GM18951 (cell line): ENCODE measurements at regions not wholly inside any gene's neighbourhood (a gene's known extent, or its start where the extent isn't known, plus 50 kb on each side); places are given as distances from the start of the nearest gene placed in this dataset.

Experiments
- POLR2A ChIP-seq: IDR thresholded peaks from 4 replicates; pipeline ENCODE4 v1.6.1; 2011; ENCODE audit warnings: mild to moderate bottlenecking; ENCODE audit not compliant: insufficient read length, insufficient read depth; ENCODE audit errors: extremely low read depth
- in situ Hi-C: fragments of 300-500 bp; cut with MboI; formaldehyde crosslinking; loops from one replicate; pipeline ENCODE4 v1.12.0; 2022; ENCODE audit warnings: low sequenced_read_pairs, mixed read lengths, inconsistent platforms; ENCODE audit not compliant: unreplicated experiment

- no peak for TF ChIP-seq POLR2A
- in situ Hi-C loops: no loop called here
Measured at GRCh38 chr2:126790987-126791780, 107.5 kb upstream of the TEX51 start.

GRCh38 chr2:126792186-126792585, 106.5 kb upstream of the TEX51 start:
- TF ChIP-seq POLR2A: no peak
- in situ Hi-C loops: no loop called here

GRCh38 chr2:126792993-126793392, 105.7 kb upstream of the TEX51 start:
- TF ChIP-seq POLR2A: no peak

GRCh38 chr2:126793885-126794613, 104.6 kb upstream of the TEX51 start:
- TF ChIP-seq POLR2A: no peak
- in situ Hi-C loops: no loop called here

More at GRCh38 chr2:126792993-126793392, 105.7 kb upstream of the TEX51 start:
- in situ Hi-C loops: no loop called here

- in situ Hi-C loops: no loop called here
- TF ChIP-seq POLR2A: no peak
Measured at GRCh38 chr2:126795656-126796055, 103.0 kb upstream of the TEX51 start.

- in situ Hi-C loops: no loop called here
Measured at GRCh38 chr2:126796931-126797621, 101.6 kb upstream of the TEX51 start.

GRCh38 chr2:126797622-126798275, 100.9 kb upstream of the TEX51 start:
- TF ChIP-seq POLR2A: no peak
- in situ Hi-C loops: no loop called here

More at GRCh38 chr2:126796931-126797621, 101.6 kb upstream of the TEX51 start:
- TF ChIP-seq POLR2A: no peak

- TF ChIP-seq POLR2A: no peak
- in situ Hi-C loops: no loop called here
Measured at GRCh38 chr2:126798276-126799140, 100.2 kb upstream of the TEX51 start.

- in situ Hi-C loops: no loop called here
- TF ChIP-seq POLR2A: no peak
Measured at GRCh38 chr2:126799301-126799700, 99.4 kb upstream of the TEX51 start.

GRCh38 chr2:126801473-126801872, 97.2 kb upstream of the TEX51 start:
- in situ Hi-C loops: no loop called here
- no peak for TF ChIP-seq POLR2A

- no peak for TF ChIP-seq POLR2A
- in situ Hi-C loops: no loop called here
Measured at GRCh38 chr2:126802316-126802715, 96.4 kb upstream of the TEX51 start.

GRCh38 chr2:126802774-126803433, 95.8 kb upstream of the TEX51 start:
- in situ Hi-C loops: no loop called here

GRCh38 chr2:126803434-126803775, 95.3 kb upstream of the TEX51 start:
- TF ChIP-seq POLR2A: no peak
- in situ Hi-C loops: no loop called here

More at GRCh38 chr2:126802774-126803433, 95.8 kb upstream of the TEX51 start:
- TF ChIP-seq POLR2A: no peak
